Left kidney (tissue), 1 donor: ENCODE measurements at regions not wholly inside any gene's neighbourhood (a gene's known extent, or its start where the extent isn't known, plus 50 kb on each side); places are given as distances from the start of the nearest gene placed in this dataset.

Source experiments
- DNase-seq: peaks from one replicate; pipeline ENCODE4 v3.0.0-alpha.2; 2013

DNA sequence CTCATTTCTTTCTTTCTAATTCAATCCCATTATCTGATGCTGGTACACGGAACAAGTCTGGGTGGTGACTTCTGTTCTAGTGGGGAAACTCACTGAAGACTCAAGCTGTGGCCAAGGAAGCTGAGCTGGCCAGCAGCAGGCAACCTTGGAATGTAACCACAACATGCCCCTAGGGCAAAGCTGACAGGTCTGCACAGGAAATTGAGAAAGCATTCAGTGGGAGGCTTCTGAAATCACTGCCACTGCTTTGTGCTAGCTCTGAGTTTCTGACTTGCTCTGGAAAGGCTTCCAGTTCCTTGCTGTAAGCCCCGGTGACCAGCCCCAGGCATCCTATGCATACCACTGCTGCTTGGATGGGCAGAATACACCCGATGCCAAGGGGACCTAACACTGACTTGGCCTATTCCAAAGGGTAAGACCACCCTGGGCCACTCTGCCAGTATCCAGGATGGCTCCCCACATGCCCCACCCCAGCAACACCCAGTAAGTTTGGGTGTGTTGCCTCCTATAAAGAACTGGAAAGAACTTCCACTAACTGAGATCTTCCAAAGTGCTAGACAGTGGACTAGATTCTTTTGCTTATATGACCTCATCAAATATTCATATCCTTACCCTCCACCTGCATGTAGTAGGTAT, 84.5 kb upstream of the CDKN3 start:
- no peak for DNase-seq

DNA sequence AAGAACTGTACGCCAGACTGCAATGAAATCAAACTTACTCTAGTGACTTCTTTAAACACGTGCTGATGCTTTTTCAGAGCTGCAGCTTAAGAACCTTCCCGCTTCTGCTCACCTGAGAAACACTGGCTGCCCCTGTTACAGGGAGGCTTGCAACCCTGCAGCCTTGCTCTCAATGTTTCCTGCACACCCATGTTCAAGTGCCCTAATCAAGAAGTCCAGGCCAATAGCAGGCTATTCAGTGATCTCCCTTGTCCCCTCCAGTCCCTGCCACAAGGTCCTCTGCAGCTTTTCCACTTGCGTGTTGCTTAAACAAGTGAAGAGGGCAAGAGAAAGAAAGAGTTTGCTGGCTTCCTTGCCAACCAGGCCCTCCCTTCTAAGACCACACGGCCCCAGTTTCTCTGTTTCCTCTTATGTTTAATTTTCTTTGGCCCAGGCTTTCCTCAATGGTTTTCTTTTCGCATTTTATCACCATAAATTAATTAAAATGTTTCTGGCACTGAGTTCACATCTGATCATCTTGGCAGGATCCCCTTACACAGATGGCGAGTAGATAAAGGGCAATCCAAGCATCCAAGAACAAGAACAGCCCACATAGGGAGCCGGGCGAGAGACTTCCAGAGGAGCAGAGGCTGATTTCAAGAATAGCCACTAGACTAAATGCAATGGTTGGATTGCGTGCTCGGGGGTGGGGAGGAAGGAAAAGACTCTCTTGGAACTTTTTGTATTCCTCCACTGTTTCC, 82.3 kb upstream of the CDKN3 start:
- DNase-seq: no peak

DNA sequence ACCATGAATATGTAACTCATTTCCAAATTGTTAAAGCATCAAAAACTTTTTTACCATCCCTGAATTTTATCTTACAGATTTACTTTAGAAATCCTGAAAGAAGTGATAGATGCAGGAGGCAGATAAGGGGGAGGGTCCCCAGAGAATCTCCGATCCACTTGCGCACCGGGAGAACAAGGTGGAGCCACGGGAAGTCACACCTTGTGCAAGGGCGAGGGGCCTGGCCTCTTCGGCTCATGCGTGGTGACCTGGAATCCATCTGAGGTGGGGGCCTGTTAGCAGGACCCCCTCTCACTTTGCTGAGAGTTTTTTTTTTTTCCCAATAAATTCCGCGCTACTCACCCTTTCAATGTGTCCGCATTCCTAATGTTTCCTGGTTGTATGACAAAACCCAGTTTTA, 80.2 kb upstream of the CDKN3 start:
- DNase-seq: no peak

DNA sequence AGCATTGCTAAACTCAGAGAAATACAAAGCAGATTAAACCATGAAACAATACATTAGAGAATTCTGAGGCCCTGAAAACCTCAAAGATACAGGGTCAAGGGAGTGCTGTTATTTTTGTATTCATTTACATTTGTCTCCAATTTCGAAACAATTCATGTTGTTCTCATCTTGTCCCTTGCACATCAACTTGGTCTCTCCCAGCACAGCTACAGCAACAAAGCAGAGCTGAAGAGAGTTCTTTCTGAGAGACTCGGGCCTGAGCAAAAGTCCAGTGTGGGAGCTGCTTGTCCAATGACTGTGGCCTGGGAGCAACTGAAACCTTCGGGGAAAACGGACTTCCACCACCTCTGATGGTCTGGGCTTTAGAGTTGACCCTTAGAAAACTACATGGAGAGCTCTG, 79.4 kb upstream of the CDKN3 start:
- no peak for DNase-seq

DNA sequence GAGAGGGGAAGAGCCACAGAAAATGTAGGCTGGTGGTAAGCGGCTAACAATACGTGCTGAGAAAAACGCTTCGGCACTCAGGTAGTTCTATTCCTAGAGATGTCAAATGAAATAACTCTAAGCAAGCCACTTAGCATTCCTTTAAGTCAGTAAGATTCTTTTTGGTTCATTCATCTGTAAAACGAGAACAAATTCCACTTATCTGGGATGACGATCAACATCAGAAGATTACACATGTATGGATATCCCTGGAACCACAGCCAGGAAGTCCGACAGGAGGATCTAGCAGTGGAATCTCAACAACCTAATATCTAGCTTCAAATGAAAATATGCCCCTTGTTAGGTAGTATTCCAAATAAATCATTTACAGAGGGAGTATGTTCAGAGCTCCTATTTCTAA, 74.6 kb upstream of the CDKN3 start:
- DNase-seq: no peak

DNA sequence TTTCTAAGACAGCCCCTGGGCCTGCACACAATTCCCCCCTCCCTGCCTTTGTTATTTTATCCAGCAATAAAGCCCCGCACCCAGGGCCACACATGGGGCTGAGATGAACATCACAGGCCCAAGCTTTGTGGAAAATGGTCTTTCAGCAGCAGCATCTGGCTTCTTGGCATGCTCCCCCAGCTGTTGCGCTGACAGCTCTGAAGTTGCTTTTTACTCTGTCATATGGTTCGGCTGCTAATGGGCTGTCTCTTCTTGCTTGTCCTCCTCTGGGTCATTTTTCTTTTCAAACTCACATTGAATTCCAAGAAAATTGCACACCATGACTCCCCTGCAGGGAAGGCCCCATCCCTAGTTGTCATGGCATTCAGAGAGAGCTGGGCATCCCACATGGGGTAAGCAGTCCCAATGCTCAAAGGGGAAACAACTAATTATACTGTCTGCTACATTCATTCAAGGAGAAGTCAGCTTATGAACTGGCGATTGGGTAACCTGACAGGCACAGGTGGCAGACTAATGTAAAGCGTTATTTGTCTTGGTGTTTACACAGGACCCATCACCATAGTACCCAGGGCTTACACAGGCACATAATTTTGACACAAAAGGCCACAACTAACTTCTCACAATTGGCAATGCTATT, 74.0 kb upstream of the CDKN3 start:
- peak; percentile 53 for DNase-seq

DNA sequence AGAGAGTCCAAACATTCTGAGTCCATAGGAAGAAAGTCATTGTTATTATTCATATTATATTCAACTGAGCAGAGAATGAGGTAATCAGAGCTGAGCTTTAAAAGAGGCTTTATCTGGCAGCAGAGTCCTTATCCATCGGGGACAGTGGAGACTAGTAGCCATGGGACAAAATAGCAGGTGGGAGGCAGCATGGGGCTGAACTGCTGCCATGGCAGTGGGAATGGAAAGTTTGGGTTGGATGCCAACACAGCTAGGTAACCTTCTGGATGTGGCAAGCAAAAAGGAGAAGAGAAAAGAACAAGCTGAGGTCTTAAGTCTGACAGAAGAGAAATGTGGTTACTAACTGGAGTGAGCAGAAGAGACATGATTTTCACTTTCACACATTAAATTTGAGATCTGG, 71.0 kb upstream of the CDKN3 start:
- no peak for DNase-seq

DNA sequence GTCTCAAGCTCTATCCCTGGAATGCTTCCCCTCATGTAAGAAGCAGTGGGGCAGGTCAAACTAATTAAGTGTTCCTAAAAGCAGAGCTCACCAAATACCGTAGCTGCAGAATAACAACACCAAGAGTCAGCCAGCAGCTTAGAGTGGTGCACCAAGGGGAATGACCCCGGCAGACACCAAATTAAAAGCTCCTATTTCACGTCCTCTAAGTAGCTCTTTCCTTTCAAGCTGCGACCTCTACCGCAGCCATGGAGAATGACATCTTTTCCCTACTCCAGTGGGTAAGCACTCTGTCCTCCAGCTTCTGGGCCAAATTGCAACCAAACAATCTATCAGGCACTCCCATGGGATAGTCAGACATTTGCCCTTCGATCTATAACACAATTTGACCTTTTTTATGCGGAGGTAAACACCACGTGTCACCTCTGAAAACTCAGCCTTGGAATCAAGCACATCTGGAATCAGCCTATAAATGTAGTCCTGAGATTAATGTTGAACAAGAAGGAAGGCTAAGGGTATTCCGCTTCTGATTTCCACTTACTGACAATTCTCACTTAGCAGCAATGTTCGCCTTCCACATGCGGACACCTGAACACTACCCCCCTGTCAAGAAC, 67.6 kb upstream of the CDKN3 start:
- peak; percentile 76 for DNase-seq

DNA sequence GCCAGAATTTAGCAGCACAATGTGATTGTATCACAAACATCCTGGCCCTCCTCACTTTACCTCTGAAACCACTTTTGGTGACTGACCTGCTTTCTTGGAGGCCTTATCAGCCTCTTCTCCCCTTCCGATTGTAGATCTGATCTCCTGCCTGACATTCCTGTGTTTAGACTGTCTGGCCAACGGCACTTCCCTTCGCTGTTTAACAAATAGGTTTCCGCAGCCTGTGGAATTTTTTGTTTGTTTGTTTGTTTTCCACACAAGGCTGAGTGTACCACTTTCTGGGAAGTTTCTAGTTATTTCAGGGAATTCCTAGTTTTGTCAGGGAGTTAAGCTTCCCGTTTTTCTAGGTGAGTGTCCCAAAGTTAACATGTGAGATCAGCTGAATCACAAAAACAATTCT, 65.9 kb upstream of the CDKN3 start:
- no peak for DNase-seq

DNA sequence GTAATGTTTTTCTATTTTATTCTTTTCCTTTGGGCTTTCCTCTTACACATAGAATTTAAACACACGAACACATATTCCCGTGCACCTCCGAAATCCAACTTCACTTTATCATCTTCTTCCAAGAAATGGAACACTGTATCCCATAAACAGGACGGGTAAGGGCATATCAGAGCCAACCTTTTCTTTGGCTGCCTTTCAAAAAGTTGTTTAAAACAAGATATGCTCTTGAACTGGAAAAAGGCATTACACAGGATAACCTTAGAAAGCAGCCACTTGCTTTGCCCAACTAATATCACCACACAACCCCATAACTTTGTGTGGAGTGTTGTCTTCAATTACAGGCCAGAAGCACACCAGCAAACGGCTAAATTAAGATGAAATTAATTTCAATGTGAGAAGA, 65.3 kb upstream of the CDKN3 start:
- DNase-seq: no peak

DNA sequence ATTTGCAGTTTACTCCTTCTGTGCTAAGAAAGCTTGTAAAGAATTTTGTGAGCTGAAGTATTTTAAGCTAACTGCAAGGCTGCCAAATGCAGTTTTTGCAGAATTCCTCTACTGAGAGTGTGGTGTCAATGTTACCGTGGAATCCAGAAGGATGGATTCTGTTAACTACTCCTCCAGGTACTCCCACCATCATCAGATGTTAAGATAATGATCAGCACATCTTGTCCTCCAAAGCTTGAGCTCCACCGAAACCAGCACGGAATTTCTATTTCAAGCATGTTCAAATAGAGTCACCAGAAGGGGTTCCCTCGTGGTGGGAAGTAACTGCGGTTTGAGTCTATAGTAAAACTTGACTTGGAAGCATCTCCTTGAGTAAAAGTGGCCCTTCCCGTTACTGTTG, 64.3 kb upstream of the CDKN3 start:
- no peak for DNase-seq

DNA sequence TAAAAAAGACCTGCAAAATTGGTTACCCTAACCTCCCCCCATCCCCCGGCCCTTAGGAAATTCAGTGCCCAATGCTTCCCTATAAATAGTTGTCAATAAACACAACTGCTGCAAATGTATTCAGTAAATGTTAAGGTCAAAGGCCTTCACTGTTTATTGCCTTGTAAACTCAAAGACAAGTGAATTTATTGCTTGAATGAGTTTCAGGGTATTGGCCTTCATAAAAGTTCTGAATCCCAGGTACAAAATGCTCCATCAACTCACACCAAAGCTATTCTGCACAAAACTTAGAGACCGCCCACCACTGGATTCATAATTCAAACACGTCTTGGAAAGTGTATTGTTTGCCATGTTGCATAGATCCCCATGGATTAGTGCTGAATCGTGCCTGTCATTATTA, 63.3 kb upstream of the CDKN3 start:
- no peak for DNase-seq

DNA sequence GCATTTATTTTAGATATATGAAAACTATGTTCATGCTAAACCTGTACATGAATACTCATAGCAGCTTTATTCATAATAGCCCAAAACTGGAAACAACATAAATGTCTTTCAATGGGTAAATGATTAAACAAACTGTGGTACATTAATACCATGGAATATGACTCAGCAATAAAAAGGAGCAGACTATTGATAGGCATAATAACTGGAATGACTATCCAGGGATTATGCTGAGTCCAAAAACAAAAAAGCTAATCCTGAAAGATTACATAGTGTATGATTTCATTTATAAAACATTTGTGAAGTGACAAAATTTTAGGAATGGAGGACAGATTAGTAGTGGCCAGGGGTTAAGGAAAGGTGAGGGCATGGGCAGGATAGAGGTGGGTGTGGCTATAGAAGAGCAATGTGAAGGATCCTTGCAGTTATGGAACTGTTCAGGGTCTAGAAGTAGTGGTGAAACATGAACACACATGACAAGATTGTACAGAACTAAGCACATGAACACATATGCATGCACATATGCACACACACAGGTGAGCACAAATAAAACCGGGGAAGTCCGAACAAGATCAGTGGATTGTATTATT, 61.1 kb upstream of the CDKN3 start:
- DNase-seq: no peak

DNA sequence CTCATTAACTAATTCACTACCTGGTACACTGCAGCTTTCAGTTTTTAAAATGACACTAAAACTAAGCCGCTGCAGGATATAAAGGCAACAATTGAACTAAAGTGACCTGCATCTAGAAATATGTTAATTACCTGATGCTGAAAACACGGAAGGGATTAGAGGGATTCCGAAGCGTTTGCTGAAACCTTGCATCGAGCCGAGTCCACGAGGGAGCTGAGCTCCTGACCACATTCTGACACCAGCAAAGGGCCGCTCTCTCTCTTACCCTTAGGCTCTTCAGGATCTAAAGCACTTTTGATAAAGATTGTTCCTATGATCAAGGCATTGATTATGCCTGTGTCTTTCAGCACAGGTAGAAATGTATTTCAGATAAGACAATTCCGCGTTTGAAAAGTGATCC, 59.5 kb upstream of the CDKN3 start:
- DNase-seq: no peak

DNA sequence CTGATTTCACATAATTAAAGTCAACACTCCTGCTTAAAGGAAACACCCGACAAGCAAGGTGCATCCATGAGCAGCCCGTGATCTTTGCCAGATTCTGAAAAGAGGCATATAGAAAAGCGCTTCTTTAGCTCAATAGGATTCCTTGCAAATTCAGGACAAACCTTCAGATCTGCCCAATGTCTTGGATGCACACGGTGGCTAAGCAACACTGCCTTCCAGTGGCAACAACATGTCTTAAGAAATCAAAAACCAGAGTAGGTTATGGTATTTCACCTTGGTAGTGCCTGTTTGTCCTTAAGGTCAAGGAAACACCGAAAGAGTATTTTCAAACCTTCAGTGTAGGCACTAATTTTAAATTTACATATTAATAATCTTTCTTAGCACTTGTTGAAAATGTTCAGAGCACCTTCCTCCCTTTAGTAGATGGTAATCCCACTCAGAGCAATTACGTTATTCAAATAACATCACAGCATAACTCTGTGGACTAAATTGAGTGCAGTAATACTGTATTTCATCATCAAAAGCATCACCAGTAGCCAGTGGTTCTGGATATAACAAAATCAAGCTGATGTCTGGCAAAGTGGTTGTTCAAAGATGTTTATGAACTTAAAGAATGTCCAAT, 58.0 kb upstream of the CDKN3 start:
- DNase-seq: no peak

DNA sequence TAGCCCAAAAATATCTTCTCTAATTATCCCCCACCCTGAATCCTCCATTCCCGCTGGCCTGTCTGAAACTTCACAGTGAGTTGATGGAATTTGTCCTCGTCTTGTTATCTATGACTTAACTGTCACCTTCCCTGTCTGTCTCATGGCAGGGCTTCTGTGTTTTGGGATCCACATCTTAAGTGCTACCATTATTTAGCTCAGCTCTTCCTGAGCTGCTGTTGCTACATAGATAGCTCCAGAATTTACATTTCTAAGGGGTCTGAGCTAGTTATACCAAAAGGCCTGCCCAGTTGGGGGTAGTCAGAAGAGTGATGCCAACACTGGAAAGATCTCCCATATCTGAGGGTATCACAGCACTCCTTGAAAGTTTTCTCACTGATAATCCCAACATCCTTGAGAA, 57.0 kb upstream of the CDKN3 start:
- no peak for DNase-seq

DNA sequence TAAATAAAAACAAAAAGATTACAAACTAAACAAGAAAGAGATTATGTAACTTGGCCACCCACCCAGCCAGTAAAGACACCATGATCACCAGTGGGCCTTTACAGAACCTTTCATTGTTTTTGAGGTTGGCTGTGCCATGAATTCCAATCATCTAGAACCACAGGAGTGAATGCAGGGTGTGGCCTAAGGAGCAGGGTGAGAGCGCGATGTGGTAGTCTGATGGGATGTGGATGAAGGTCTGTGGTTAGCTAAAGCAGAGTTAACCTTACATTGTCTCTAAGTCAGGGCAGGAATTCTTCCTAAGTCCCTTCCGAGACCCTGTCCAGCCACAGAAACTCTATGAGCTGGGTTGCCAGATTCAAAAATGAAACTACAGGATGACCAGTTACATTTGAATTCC, 54.0 kb upstream of the CDKN3 start:
- no peak for DNase-seq

DNA sequence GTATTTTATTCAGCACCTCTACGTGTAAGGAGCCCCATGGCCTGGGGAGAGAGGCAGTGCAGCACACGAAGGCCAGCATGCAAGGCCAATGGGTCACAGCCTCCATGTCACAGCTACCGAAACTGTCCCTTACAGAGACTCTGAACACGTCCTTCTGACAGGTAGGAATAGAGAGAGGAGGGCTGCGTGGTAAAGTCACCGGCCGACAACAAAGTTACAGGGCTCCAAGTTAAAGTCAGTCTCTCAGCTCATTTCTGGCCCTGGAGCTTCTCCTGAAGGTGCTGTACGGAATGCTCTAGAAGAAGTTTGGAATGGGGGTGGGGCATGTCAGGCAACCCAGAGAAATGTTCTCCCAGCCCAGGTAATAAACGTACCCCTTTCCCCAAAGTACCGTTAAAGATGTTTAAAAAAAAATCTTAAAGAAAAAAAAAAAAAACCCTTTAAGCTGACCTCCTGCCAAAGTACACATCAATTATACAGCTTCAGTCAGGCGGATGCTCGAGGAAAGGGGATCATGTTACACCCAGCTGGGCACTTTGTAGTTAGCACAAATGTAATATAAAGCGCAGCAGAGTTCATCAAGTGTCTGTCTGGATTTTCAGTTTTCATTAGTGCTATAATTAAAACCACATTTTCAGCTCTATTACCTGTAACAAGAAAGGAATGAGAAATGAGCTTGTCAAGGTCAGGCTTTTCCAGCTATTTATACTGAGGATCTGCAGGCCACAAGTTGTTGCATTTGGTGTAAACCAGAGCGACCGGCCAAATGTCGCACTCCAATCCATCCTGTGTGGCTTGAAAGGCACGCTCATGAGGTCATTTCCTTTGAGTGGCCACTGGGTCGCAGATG, 53.3 kb upstream of the CDKN3 start:
- peak; percentile 83 for DNase-seq

DNA sequence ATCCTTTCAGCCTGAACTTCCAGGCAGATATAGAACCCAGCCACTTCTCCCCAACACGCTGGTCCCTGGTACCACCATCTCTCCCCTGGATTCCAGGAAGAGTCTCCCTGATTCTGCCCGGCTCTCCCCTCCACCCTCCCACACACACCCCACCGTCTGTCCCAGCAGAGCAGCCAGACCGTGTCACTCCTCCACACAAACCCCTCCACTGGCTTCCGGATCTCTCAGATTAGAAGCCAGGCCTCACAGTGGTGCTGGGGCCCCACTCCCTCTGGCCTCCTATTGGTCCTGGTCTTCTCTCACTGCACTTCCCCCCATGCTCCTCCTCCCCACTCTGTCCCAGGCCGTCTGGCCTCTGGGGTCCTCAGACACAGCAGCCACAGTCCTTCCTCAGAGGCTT, 52.4 kb upstream of the CDKN3 start:
- no peak for DNase-seq

DNA sequence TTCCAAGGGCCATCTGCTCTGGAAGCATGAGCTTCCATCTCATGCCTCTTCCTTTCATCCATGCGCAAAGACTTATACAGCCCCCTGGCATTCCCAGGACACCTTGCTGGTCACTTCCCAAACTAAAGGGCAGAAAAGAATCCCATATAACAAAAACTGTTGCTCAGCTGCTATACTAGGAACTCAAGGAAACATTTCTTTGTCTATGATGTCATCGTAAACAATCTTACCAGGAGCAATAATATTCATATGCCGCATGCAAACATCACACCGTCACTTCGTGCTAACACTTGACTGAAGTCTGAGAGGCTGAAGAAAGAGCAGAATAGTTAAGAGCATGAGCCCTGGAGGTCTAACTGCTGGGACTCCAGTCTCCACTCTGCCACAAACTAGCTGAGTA, 50.5 kb upstream of the CDKN3 start:
- no peak for DNase-seq
